GM13976 (cell line): ENCODE measurements at regions not wholly inside any gene's neighbourhood (a gene's known extent, or its start where the extent isn't known, plus 50 kb on each side); places are given as distances from the start of the nearest gene placed in this dataset.

ENCODE experiments used
- DNase-seq: peaks from one replicate; pipeline ENCODE4 v3.0.0; 2012; ENCODE audit warnings: low spot score
- CTCF ChIP-seq: IDR thresholded peaks from 2 replicates; pipeline ENCODE4 v1.5.1; 2012; ENCODE audit warnings: borderline replicate concordance, mild to moderate bottlenecking; ENCODE audit not compliant: insufficient read depth; ENCODE audit errors: extremely low read depth, missing control alignments, control extremely low read depth
- in situ Hi-C: fragments of 300-500 bp; cut with MboI; formaldehyde crosslinking; loops from one replicate; pipeline ENCODE4 v1.12.0; 2022; ENCODE audit warnings: low sequenced_read_pairs, mixed read lengths, inconsistent platforms; ENCODE audit not compliant: unreplicated experiment

- in situ Hi-C loops: no loop called here
- TF ChIP-seq CTCF: no peak
These were observed 71.1 kb upstream of the SH3PXD2B start for GRCh38 chr5:172525307-172525995.

GRCh38 chr5:172524573-172525021 lies 70.3 kb upstream of the SH3PXD2B start:
- in situ Hi-C loops: no loop called here
- TF ChIP-seq CTCF: no peak
- peak; percentile 2 for DNase-seq

More at GRCh38 chr5:172525307-172525995, 71.1 kb upstream of the SH3PXD2B start:
- DNase-seq: no peak

- no peak for DNase-seq
- in situ Hi-C loops: no loop called here
- no peak for TF ChIP-seq CTCF
These were observed 68.9 kb upstream of the SH3PXD2B start for GRCh38 chr5:172523146-172523745.

GRCh38 chr5:172521338-172521932 lies 67.1 kb upstream of the SH3PXD2B start:
- TF ChIP-seq CTCF: no peak
- in situ Hi-C loops: no loop called here

GRCh38 chr5:172511952-172512351 lies 57.6 kb upstream of the SH3PXD2B start:
- DNase-seq: no peak
- in situ Hi-C loops: no loop called here
- TF ChIP-seq CTCF: no peak

More at GRCh38 chr5:172521338-172521932, 67.1 kb upstream of the SH3PXD2B start:
- DNase-seq: no peak

- in situ Hi-C loops: no loop called here
- no peak for DNase-seq
- no peak for TF ChIP-seq CTCF
These were observed 55.1 kb upstream of the SH3PXD2B start for GRCh38 chr5:172509405-172509781.
